Hepatocyte (in vitro differentiated cells): ENCODE measurements at regions not wholly inside any gene's neighbourhood (a gene's known extent, or its start where the extent isn't known, plus 50 kb on each side); places are given as distances from the start of the nearest gene placed in this dataset.

Experiments used
- EZH2 ChIP-seq: fragments of 200-600 bp; sonication (generic); IDR thresholded peaks from 2 replicates; pipeline ENCODE4 v1.6.1; 2016; ENCODE audit warnings: antibody characterized with exemption, mild to moderate bottlenecking, borderline replicate concordance
- TF ChIP-seq, protein P1 (sequence below): fragments of 200-600 bp; sonication (generic); IDR thresholded peaks from 2 replicates; pipeline ENCODE4 v1.5.1; 2016; ENCODE audit warnings: antibody characterized with exemption, mild to moderate bottlenecking; ENCODE audit not compliant: poor library complexity

DNA sequence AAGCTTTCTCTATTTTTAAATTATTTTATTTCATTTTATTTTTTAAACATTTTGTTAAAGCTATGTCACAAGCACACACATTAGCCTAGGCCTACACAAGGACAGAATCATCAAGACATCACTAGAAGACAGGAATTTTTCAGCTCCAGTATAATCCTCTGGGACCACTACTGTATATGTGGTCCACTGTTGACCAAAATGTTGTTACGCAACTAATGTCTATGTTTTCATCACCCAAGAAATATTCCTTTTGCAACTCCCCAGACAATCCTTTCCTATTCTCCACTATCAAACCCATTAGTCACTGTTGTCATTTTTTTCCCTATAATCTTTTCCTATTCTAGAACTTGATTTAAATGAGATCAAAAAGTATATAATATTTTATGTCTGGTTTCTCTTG lies 2371.7 kb upstream of the C9orf72 start:
- TF ChIP-seq, protein P1, sequence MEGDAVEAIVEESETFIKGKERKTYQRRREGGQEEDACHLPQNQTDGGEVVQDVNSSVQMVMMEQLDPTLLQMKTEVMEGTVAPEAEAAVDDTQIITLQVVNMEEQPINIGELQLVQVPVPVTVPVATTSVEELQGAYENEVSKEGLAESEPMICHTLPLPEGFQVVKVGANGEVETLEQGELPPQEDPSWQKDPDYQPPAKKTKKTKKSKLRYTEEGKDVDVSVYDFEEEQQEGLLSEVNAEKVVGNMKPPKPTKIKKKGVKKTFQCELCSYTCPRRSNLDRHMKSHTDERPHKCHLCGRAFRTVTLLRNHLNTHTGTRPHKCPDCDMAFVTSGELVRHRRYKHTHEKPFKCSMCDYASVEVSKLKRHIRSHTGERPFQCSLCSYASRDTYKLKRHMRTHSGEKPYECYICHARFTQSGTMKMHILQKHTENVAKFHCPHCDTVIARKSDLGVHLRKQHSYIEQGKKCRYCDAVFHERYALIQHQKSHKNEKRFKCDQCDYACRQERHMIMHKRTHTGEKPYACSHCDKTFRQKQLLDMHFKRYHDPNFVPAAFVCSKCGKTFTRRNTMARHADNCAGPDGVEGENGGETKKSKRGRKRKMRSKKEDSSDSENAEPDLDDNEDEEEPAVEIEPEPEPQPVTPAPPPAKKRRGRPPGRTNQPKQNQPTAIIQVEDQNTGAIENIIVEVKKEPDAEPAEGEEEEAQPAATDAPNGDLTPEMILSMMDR: no peak
- no peak for TF ChIP-seq EZH2
